BJ (cell line): ENCODE measurements at regions not wholly inside any gene's neighbourhood (a gene's known extent, or its start where the extent isn't known, plus 50 kb on each side); places are given as distances from the start of the nearest gene placed in this dataset.

Experiments used
- CTCF ChIA-PET: fragments of 350-600 bp; formaldehyde crosslinking; extraction: SDS; loops from one replicate; lab custom pipeline; 2021; ENCODE audit warnings: antibody characterized with exemption, inconsistent platforms; lab: Yijun Ruan, JAX
- POLR2A ChIA-PET: fragments of 300-600 bp; sonication (Branson Sonifier 250); formaldehyde crosslinking; extraction: SDS; loops from one replicate; lab custom pipeline; 2021; ENCODE audit warnings: antibody characterized with exemption; lab: Charles Lee
- DNase-seq: peaks from one replicate; pipeline ENCODE4 v3.0.0-alpha.2; 2011; ENCODE audit warnings: low read depth
- H3K27me3 ChIP-seq: 2 replicates; pipeline ENCODE4 v1.6.0; 2011; ENCODE audit warnings: low read length; ENCODE audit not compliant: control insufficient read depth, insufficient read depth
- H3K36me3 ChIP-seq: 2 replicates; pipeline ENCODE4 v1.5.1; 2011; ENCODE audit warnings: low read length; ENCODE audit not compliant: control insufficient read depth, insufficient read depth
- H3K4me3 ChIP-seq: 2 replicates; pipeline ENCODE4 v1.5.1; 2011; ENCODE audit warnings: low read depth, mild to moderate bottlenecking, control low read depth, low read length
- TF ChIP-seq, protein P1 (sequence below): IDR thresholded peaks from 2 replicates; pipeline ENCODE4 v1.5.1; 2011; ENCODE audit warnings: low read depth, mild to moderate bottlenecking, control low read depth, inconsistent platforms, low read length, moderate library complexity; ENCODE audit not compliant: insufficient read depth

GRCh38 chr1:219795363-219795917 lies 132.9 kb downstream of the SLC30A10 start:
- TF ChIP-seq, protein P1, sequence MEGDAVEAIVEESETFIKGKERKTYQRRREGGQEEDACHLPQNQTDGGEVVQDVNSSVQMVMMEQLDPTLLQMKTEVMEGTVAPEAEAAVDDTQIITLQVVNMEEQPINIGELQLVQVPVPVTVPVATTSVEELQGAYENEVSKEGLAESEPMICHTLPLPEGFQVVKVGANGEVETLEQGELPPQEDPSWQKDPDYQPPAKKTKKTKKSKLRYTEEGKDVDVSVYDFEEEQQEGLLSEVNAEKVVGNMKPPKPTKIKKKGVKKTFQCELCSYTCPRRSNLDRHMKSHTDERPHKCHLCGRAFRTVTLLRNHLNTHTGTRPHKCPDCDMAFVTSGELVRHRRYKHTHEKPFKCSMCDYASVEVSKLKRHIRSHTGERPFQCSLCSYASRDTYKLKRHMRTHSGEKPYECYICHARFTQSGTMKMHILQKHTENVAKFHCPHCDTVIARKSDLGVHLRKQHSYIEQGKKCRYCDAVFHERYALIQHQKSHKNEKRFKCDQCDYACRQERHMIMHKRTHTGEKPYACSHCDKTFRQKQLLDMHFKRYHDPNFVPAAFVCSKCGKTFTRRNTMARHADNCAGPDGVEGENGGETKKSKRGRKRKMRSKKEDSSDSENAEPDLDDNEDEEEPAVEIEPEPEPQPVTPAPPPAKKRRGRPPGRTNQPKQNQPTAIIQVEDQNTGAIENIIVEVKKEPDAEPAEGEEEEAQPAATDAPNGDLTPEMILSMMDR, result no peak
- ChIA-PET POLR2A (no interaction called here), CTCF (no interaction called here)
- no peaks in the 10 kb centered on the region for H3K27me3 ChIP-seq
- H3K4me3 ChIP-seq, result no peak overlapping the region
- H3K36me3 ChIP-seq, result no peaks in the 10 kb centered on the region
- DNase-seq, result no peak

- CTCF ChIA-PET, result no interaction called here
- H3K4me3 ChIP-seq, result no peak overlapping the region
- H3K36me3 ChIP-seq, result no peaks in the 10 kb centered on the region
- H3K27me3 ChIP-seq, result no peaks in the 10 kb centered on the region
- TF ChIP-seq, protein P1, result no peak
- POLR2A ChIA-PET, result no interaction called here
- no peak for DNase-seq
These were observed 134.1 kb downstream of the SLC30A10 start for GRCh38 chr1:219794085-219794743.

GRCh38 chr1:219792337-219793021 lies 135.9 kb downstream of the SLC30A10 start:
- ChIA-PET CTCF (no interaction called here), POLR2A (no interaction called here)
- DNase-seq, result peak; percentile 78
- Histone ChIP-seq H3K4me3 (no peak overlapping the region), H3K36me3 (no peaks in the 10 kb centered on the region), H3K27me3 (no peaks in the 10 kb centered on the region)
- TF ChIP-seq, protein P1, result no peak

- ChIA-PET CTCF (interaction anchor here (0.6 to 0.7 kb wide), 2 partner anchors 13 to 17 kb away, joined by 3 read pairs; no protein-coding TSS in a partner anchor), POLR2A (no interaction called here)
- TF ChIP-seq, protein P1, result no peak
These were observed 136.6 kb downstream of the SLC30A10 start for GRCh38 chr1:219791766-219792165.

More at GRCh38 chr1:219791766-219792165, 136.6 kb downstream of the SLC30A10 start:
- H3K36me3 ChIP-seq, result no peaks in the 10 kb centered on the region
- no peak for DNase-seq
- no peaks in the 10 kb centered on the region for H3K27me3 ChIP-seq
- H3K4me3 ChIP-seq, result no peak overlapping the region
